ENCODE measurements at regions not wholly inside any gene's neighbourhood (a gene's known extent, or its start where the extent isn't known, plus 50 kb on each side); places are given as distances from the start of the nearest gene placed in this dataset.

GRCh38 chr2:195520671-195521155 lies 136.3 kb upstream of the SLC39A10 start:
- TF ChIP-seq CTCF (IDR thresholded peaks at IDR 0.05 in 2 of 3, conservative IDR thresholded peaks at IDR 0.05 in 1 of 3; ENCODE audit: control insufficient read depth in 2 of 3, extremely low read depth in 1 of 3, insufficient read depth in 1 of 3, low read depth in 3 of 3, low read length in 3 of 3) (no peak), CBX5 (IDR thresholded peaks at IDR 0.05; ENCODE audit: low read depth) (no peak), CHD1 (IDR thresholded peaks at IDR 0.05; ENCODE audit: low read depth, low read length) (no peak), ZNF274 (IDR thresholded peaks at IDR 0.05; ENCODE audit: insufficient read depth, insufficient read length) (no peak), HDGF (IDR thresholded peaks at IDR 0.05) (no peak), GABPA (IDR thresholded peaks at IDR 0.05; ENCODE audit: low read depth) (no peak), SMC3 (IDR thresholded peaks at IDR 0.05; ENCODE audit: borderline replicate concordance, low read length) (no peak), SUZ12 (IDR thresholded peaks at IDR 0.05; ENCODE audit: unreplicated experiment) (no peak), CHD2 (IDR thresholded peaks at IDR 0.05; ENCODE audit: borderline replicate concordance, low read depth, low read length) (no peak), TBL1XR1 (IDR thresholded peaks at IDR 0.05; ENCODE audit: low read depth, low read length) (no peak), TCF7 (IDR thresholded peaks at IDR 0.05; ENCODE audit: borderline replicate concordance) (no peak), POLR2A (IDR thresholded peaks at IDR 0.05; ENCODE audit: low read depth, low read length) (no peak), MXI1 (IDR thresholded peaks at IDR 0.05; ENCODE audit: low read depth, low read length) (no peak)

Data from GM12878 (cell line).